ENCODE measurements at regions not wholly inside any gene's neighbourhood (a gene's known extent, or its start where the extent isn't known, plus 50 kb on each side); places are given as distances from the start of the nearest gene placed in this dataset.
A peak's percentile ranks its signal among the peaks of the same experiment; 100 is the strongest.

DNA sequence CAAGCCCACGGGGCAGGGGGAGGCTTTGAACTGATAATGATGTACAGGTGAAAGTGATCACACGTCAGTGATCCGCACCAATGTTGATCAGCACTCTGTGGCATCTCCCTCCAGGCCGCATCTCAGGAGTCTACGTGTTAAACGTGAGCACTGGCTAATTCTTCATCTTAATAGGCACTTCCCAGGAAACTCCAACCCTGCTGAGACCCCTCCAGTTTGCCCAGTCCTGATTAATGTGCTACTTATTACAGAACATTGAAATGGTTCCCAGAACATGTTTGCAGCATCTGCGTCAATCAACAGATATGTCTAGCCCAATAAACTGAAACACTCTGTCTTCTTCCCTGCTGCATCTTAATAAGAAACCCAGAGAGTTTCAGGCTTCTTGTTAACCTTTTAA lies 298.4 kb downstream of the DEPDC1B start:
- no peaks in the 10 kb centered on the region for H3K4me1 ChIP-seq
- Mint-ChIP-seq H3K27me3 (ENCODE audit: insufficient read depth, unreplicated experiment) (no peaks in the 10 kb centered on the region), H3K27ac (ENCODE audit: unreplicated experiment) (no peak overlapping the region), H3K36me3 (ENCODE audit: insufficient read depth, unreplicated experiment) (no peaks in the 10 kb centered on the region), H3K4me1 (ENCODE audit: low read depth, unreplicated experiment) (no peaks in the 10 kb centered on the region), H3K4me3 (ENCODE audit: unreplicated experiment) (no peak overlapping the region), H3K9me3 (ENCODE audit: unreplicated experiment) (no peaks in the 10 kb centered on the region)
- no peak for TF ChIP-seq CTCF (IDR thresholded peaks at IDR 0.05; ENCODE audit: insufficient read depth in 1 of 2, low read depth in 1 of 2, low read length in 1 of 2, severe bottlenecking in 1 of 2, unreplicated experiment in 1 of 2)
- intact Hi-C loops (cut with micrococcal nuclease; ENCODE audit: unreplicated experiment) = no loop called here
- ChIA-PET CTCF (no interaction called here), POLR2A (no interaction called here)
- H3K36me3 ChIP-seq (ENCODE audit: control insufficient read depth, insufficient read depth, low read length) = no peaks in the 10 kb centered on the region
- no peaks in the 10 kb centered on the region for H3K27me3 ChIP-seq (replicated peaks; ENCODE audit: control insufficient read depth, insufficient read depth, low read length)
- DNase-seq = no peak
- no peak overlapping the region for H3K4me3 ChIP-seq (ENCODE audit: low read depth, low read length)
- no TSS peak for BruUV-seq (replicated peaks)
- H3K9me3 ChIP-seq = no peaks in the 10 kb centered on the region

DNA sequence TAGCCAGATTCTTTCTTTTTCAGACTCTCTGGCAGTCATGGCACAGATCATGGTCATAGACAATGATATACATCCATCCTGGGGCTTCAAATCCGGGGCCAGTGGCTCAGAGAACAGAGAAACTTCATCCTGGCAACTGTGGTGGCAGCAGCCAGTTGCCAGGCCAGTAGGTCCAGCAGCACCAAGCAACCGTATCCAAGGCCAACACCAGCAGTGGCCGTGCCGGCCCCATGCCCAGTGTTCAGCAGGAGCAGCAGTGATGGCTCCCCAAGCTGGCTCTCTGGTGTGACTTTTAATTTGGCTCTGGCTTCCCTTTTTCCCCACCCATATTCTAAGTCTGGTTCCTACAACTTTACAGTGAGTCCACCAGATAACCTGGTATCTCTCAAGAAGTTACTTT lies 300.5 kb downstream of the DEPDC1B start:
- Mint-ChIP-seq H3K4me1 (ENCODE audit: low read depth, unreplicated experiment) (no peaks in the 10 kb centered on the region), H3K4me3 (ENCODE audit: unreplicated experiment) (no peak overlapping the region), H3K36me3 (ENCODE audit: insufficient read depth, unreplicated experiment) (no peaks in the 10 kb centered on the region), H3K27me3 (ENCODE audit: insufficient read depth, unreplicated experiment) (no peaks in the 10 kb centered on the region), H3K27ac (ENCODE audit: unreplicated experiment) (no peak overlapping the region), H3K9me3 (ENCODE audit: unreplicated experiment) (no peaks in the 10 kb centered on the region)
- Histone ChIP-seq H3K4me3 (ENCODE audit: low read depth, low read length) (no peak overlapping the region), H3K36me3 (ENCODE audit: control insufficient read depth, insufficient read depth, low read length) (no peaks in the 10 kb centered on the region), H3K4me1 (no peaks in the 10 kb centered on the region), H3K9me3 (no peaks in the 10 kb centered on the region), H3K27me3 (replicated peaks; ENCODE audit: control insufficient read depth, insufficient read depth, low read length) (no peaks in the 10 kb centered on the region)
- no peak for DNase-seq
- intact Hi-C loops (cut with micrococcal nuclease; ENCODE audit: unreplicated experiment) = no loop called here
- no peak for TF ChIP-seq CTCF (IDR thresholded peaks at IDR 0.05; ENCODE audit: insufficient read depth in 1 of 2, low read depth in 1 of 2, low read length in 1 of 2, severe bottlenecking in 1 of 2, unreplicated experiment in 1 of 2)
- BruUV-seq (replicated peaks) = no TSS peak
- ChIA-PET POLR2A (no interaction called here), CTCF (no interaction called here)

- intact Hi-C loops (cut with micrococcal nuclease; ENCODE audit: unreplicated experiment) = no loop called here
- Mint-ChIP-seq H3K9me3 (ENCODE audit: unreplicated experiment) (no peaks in the 10 kb centered on the region), H3K27me3 (ENCODE audit: insufficient read depth, unreplicated experiment) (no peaks in the 10 kb centered on the region), H3K36me3 (ENCODE audit: insufficient read depth, unreplicated experiment) (no peaks in the 10 kb centered on the region), H3K27ac (ENCODE audit: unreplicated experiment) (no peak overlapping the region), H3K4me3 (ENCODE audit: unreplicated experiment) (no peak overlapping the region), H3K4me1 (ENCODE audit: low read depth, unreplicated experiment) (no peaks in the 10 kb centered on the region)
- no peak for DNase-seq
- Histone ChIP-seq H3K36me3 (ENCODE audit: control insufficient read depth, insufficient read depth, low read length) (no peaks in the 10 kb centered on the region), H3K4me1 (no peaks in the 10 kb centered on the region), H3K4me3 (ENCODE audit: low read depth, low read length) (no peak overlapping the region), H3K27me3 (replicated peaks; ENCODE audit: control insufficient read depth, insufficient read depth, low read length) (no peaks in the 10 kb centered on the region), H3K9me3 (no peaks in the 10 kb centered on the region)
- BruUV-seq (replicated peaks) = no TSS peak
- CTCF ChIA-PET = interaction anchor here (0.5 to 0.6 kb wide), 2 partner anchors 33 to 372 kb away, joined by 3 read pairs; no protein-coding TSS in a partner anchor
- peak in 1 of 2 experiments; percentile 33 for TF ChIP-seq CTCF (IDR thresholded peaks at IDR 0.05; ENCODE audit: insufficient read depth in 1 of 2, low read depth in 1 of 2, low read length in 1 of 2, severe bottlenecking in 1 of 2, unreplicated experiment in 1 of 2)
- POLR2A ChIA-PET = no interaction called here
These were observed 304.1 kb downstream of the DEPDC1B start for GRCh38 chr5:60395712-60396329.
